Globus pallidus (tissue), 1 donor: ENCODE measurements at regions not wholly inside any gene's neighbourhood (a gene's known extent, or its start where the extent isn't known, plus 50 kb on each side); places are given as distances from the start of the nearest gene placed in this dataset.

Source experiments
- DNase-seq: peaks from one replicate; pipeline ENCODE4 v3.0.0-alpha.2; 2015; ENCODE audit warnings: low spot score

- DNase-seq, result no peak
These were observed 49.9 kb downstream of the CNTN3 start for GRCh38 chr3:74564560-74564959.

GRCh38 chr3:74562558-74563269 lies 51.7 kb downstream of the CNTN3 start:
- DNase-seq, result no peak

- no peak for DNase-seq
These were observed 52.6 kb downstream of the CNTN3 start for GRCh38 chr3:74561881-74562280.

- DNase-seq, result no peak
These were observed 55.2 kb downstream of the CNTN3 start for GRCh38 chr3:74559261-74559660.

- DNase-seq, result no peak
These were observed 63.8 kb downstream of the CNTN3 start for GRCh38 chr3:74550686-74551085.

- no peak for DNase-seq
These were observed 68.0 kb downstream of the CNTN3 start for GRCh38 chr3:74546426-74546825.

GRCh38 chr3:74542441-74542840 lies 72.0 kb downstream of the CNTN3 start:
- no peak for DNase-seq

- no peak for DNase-seq
These were observed 74.6 kb downstream of the CNTN3 start for GRCh38 chr3:74539876-74540275.

GRCh38 chr3:74538669-74539068 lies 75.8 kb downstream of the CNTN3 start:
- no peak for DNase-seq

GRCh38 chr3:74537857-74538256 lies 76.6 kb downstream of the CNTN3 start:
- DNase-seq, result no peak

GRCh38 chr3:74537164-74537563 lies 77.3 kb downstream of the CNTN3 start:
- DNase-seq, result no peak

- DNase-seq, result no peak
These were observed 79.2 kb downstream of the CNTN3 start for GRCh38 chr3:74535281-74535680.

- DNase-seq, result no peak
These were observed 79.8 kb downstream of the CNTN3 start for GRCh38 chr3:74534611-74535010.

- no peak for DNase-seq
These were observed 82.0 kb downstream of the CNTN3 start for GRCh38 chr3:74532446-74532845.

GRCh38 chr3:74531491-74531890 lies 83.0 kb downstream of the CNTN3 start:
- DNase-seq, result no peak

- DNase-seq, result no peak
These were observed 85.3 kb downstream of the CNTN3 start for GRCh38 chr3:74529145-74529544.

GRCh38 chr3:74527566-74527965 lies 86.9 kb downstream of the CNTN3 start:
- DNase-seq, result no peak

- DNase-seq, result no peak
These were observed 90.6 kb downstream of the CNTN3 start for GRCh38 chr3:74523811-74524210.

- no peak for DNase-seq
These were observed 93.6 kb downstream of the CNTN3 start for GRCh38 chr3:74520895-74521294.

GRCh38 chr3:74518610-74519009 lies 95.8 kb downstream of the CNTN3 start:
- no peak for DNase-seq

- no peak for DNase-seq
These were observed 98.4 kb downstream of the CNTN3 start for GRCh38 chr3:74516019-74516418.

GRCh38 chr3:74515451-74515850 lies 99.0 kb downstream of the CNTN3 start:
- no peak for DNase-seq

GRCh38 chr3:74511078-74511477 lies 103.4 kb downstream of the CNTN3 start:
- no peak for DNase-seq

GRCh38 chr3:74510261-74510818 lies 104.1 kb downstream of the CNTN3 start:
- no peak for DNase-seq
